ENCODE measurements at regions not wholly inside any gene's neighbourhood (a gene's known extent, or its start where the extent isn't known, plus 50 kb on each side); places are given as distances from the start of the nearest gene placed in this dataset.

- no peak overlapping the region for H2BK5ac ChIP-seq (ENCODE audit: low read depth, low read length, poor library complexity)
- no peak overlapping the region for H4K8ac ChIP-seq (ENCODE audit: low read depth, low read length)
- no peak overlapping the region for H2BK12ac ChIP-seq (ENCODE audit: low read length)
- H3K4me3 ChIP-seq (ENCODE audit: low read depth, low read length) = no peak overlapping the region
- H3K4me1 ChIP-seq (ENCODE audit: control insufficient read depth in 1 of 2, insufficient read depth in 2 of 2, low read length in 2 of 2) = no peaks in the 10 kb centered on the region
- H2AFZ ChIP-seq (ENCODE audit: insufficient read depth, low read length, poor library complexity) = no peak overlapping the region
- DNase-seq = no peak
- no peak overlapping the region for H3K27ac ChIP-seq (ENCODE audit: low read depth, low read length)
- no peaks in the 10 kb centered on the region for H3K27me3 ChIP-seq (ENCODE audit: insufficient read depth, low read length)
- WGBS (ENCODE audit: extremely low coverage, insufficient coverage, insufficient read length) = no CpG with 5 or more reads among the region's 2 CpGs
- no peak overlapping the region for H3K4ac ChIP-seq (ENCODE audit: low read depth, low read length)
- no peak overlapping the region for H4K91ac ChIP-seq (ENCODE audit: low read depth, low read length)
- no peak overlapping the region for H3K14ac ChIP-seq (ENCODE audit: low read length)
- no peak overlapping the region for H3K4me2 ChIP-seq (ENCODE audit: low read length)
- H3K79me1 ChIP-seq (ENCODE audit: low read length) = no peaks in the 10 kb centered on the region
- H3K23ac ChIP-seq (ENCODE audit: low read length) = no peak overlapping the region
- H3K18ac ChIP-seq (ENCODE audit: low read length) = no peak overlapping the region
- no peak overlapping the region for H4K12ac ChIP-seq (ENCODE audit: low read depth, low read length)
- no peak overlapping the region for H2AK5ac ChIP-seq (ENCODE audit: low read length)
- no peaks in the 10 kb centered on the region for H3K9me3 ChIP-seq (ENCODE audit: insufficient read depth, low read depth, low read length)
- H3K79me2 ChIP-seq (ENCODE audit: control insufficient read depth, insufficient read depth, low read length, poor library complexity) = no peaks in the 10 kb centered on the region
- no peak overlapping the region for H3K9ac ChIP-seq (ENCODE audit: low read length)
- no peak overlapping the region for H2BK120ac ChIP-seq (ENCODE audit: insufficient read depth, low read length, poor library complexity)
- no peaks in the 10 kb centered on the region for H3K36me3 ChIP-seq (ENCODE audit: control insufficient read depth in 1 of 2, insufficient read depth in 2 of 2, low read length in 2 of 2)
Observed at GRCh38 chr5:30525353-30525752, 668.1 kb upstream of the CDH6 start.

GRCh38 chr5:30524428-30524827 is 669.1 kb upstream of the CDH6 start:
- WGBS (ENCODE audit: extremely low coverage, insufficient coverage, insufficient read length) = no CpG with 5 or more reads among the region's 6 CpGs
- H4K8ac ChIP-seq (ENCODE audit: low read depth, low read length) = no peak overlapping the region
- DNase-seq = no peak
- no peaks in the 10 kb centered on the region for H3K4me1 ChIP-seq (ENCODE audit: control insufficient read depth in 1 of 2, insufficient read depth in 2 of 2, low read length in 2 of 2)
- no peak overlapping the region for H2AFZ ChIP-seq (ENCODE audit: insufficient read depth, low read length, poor library complexity)
- H2BK5ac ChIP-seq (ENCODE audit: low read depth, low read length, poor library complexity) = no peak overlapping the region
- no peak overlapping the region for H3K4me2 ChIP-seq (ENCODE audit: low read length)
- no peak overlapping the region for H3K14ac ChIP-seq (ENCODE audit: low read length)
- no peak overlapping the region for H2AK5ac ChIP-seq (ENCODE audit: low read length)
- H3K9ac ChIP-seq (ENCODE audit: low read length) = no peak overlapping the region
- H3K9me3 ChIP-seq (ENCODE audit: insufficient read depth, low read depth, low read length) = no peaks in the 10 kb centered on the region
- H4K12ac ChIP-seq (ENCODE audit: low read depth, low read length) = no peak overlapping the region
- no peaks in the 10 kb centered on the region for H3K79me1 ChIP-seq (ENCODE audit: low read length)
- no peaks in the 10 kb centered on the region for H3K79me2 ChIP-seq (ENCODE audit: control insufficient read depth, insufficient read depth, low read length, poor library complexity)
- no peaks in the 10 kb centered on the region for H3K27me3 ChIP-seq (ENCODE audit: insufficient read depth, low read length)
- no peak overlapping the region for H2BK12ac ChIP-seq (ENCODE audit: low read length)
- H3K4ac ChIP-seq (ENCODE audit: low read depth, low read length) = no peak overlapping the region
- H3K23ac ChIP-seq (ENCODE audit: low read length) = no peak overlapping the region
- H3K27ac ChIP-seq (ENCODE audit: low read depth, low read length) = no peak overlapping the region
- no peak overlapping the region for H4K91ac ChIP-seq (ENCODE audit: low read depth, low read length)
- H3K36me3 ChIP-seq (ENCODE audit: control insufficient read depth in 1 of 2, insufficient read depth in 2 of 2, low read length in 2 of 2) = no peaks in the 10 kb centered on the region
- no peak overlapping the region for H3K4me3 ChIP-seq (ENCODE audit: low read depth, low read length)
- H3K18ac ChIP-seq (ENCODE audit: low read length) = no peak overlapping the region
- H2BK120ac ChIP-seq (ENCODE audit: insufficient read depth, low read length, poor library complexity) = no peak overlapping the region

- Histone ChIP-seq H3K18ac (ENCODE audit: low read length) (no peak overlapping the region), H3K79me1 (ENCODE audit: low read length) (no peaks in the 10 kb centered on the region), H3K27ac (ENCODE audit: low read depth, low read length) (no peak overlapping the region), H2AFZ (ENCODE audit: insufficient read depth, low read length, poor library complexity) (no peak overlapping the region), H3K9ac (ENCODE audit: low read length) (no peak overlapping the region), H3K4me3 (ENCODE audit: low read depth, low read length) (no peak overlapping the region), H3K23ac (ENCODE audit: low read length) (no peak overlapping the region), H4K12ac (ENCODE audit: low read depth, low read length) (no peak overlapping the region), H4K91ac (ENCODE audit: low read depth, low read length) (no peak overlapping the region), H2AK5ac (ENCODE audit: low read length) (no peak overlapping the region), H3K9me3 (ENCODE audit: insufficient read depth, low read depth, low read length) (no peaks in the 10 kb centered on the region), H3K36me3 (ENCODE audit: control insufficient read depth in 1 of 2, insufficient read depth in 2 of 2, low read length in 2 of 2) (no peaks in the 10 kb centered on the region), H3K14ac (ENCODE audit: low read length) (no peak overlapping the region), H2BK12ac (ENCODE audit: low read length) (no peak overlapping the region), H3K4me1 (ENCODE audit: control insufficient read depth in 1 of 2, insufficient read depth in 2 of 2, low read length in 2 of 2) (no peaks in the 10 kb centered on the region), H2BK120ac (ENCODE audit: insufficient read depth, low read length, poor library complexity) (no peak overlapping the region), H3K4me2 (ENCODE audit: low read length) (no peak overlapping the region), H3K27me3 (ENCODE audit: insufficient read depth, low read length) (no peaks in the 10 kb centered on the region), H3K4ac (ENCODE audit: low read depth, low read length) (no peak overlapping the region), H2BK5ac (ENCODE audit: low read depth, low read length, poor library complexity) (no peak overlapping the region), H3K79me2 (ENCODE audit: control insufficient read depth, insufficient read depth, low read length, poor library complexity) (no peaks in the 10 kb centered on the region), H4K8ac (ENCODE audit: low read depth, low read length) (no peak overlapping the region)
- no CpG with 5 or more reads among the region's 1 CpG for WGBS (ENCODE audit: extremely low coverage, insufficient coverage, insufficient read length)
- DNase-seq = no peak
Observed at GRCh38 chr5:30523061-30523460, 670.4 kb upstream of the CDH6 start.

- H3K4ac ChIP-seq (ENCODE audit: low read depth, low read length) = no peak overlapping the region
- no CpG with 5 or more reads among the region's 4 CpGs for WGBS (ENCODE audit: extremely low coverage, insufficient coverage, insufficient read length)
- H3K9ac ChIP-seq (ENCODE audit: low read length) = no peak overlapping the region
- no peak overlapping the region for H2BK5ac ChIP-seq (ENCODE audit: low read depth, low read length, poor library complexity)
- no peaks in the 10 kb centered on the region for H3K9me3 ChIP-seq (ENCODE audit: insufficient read depth, low read depth, low read length)
- H2AFZ ChIP-seq (ENCODE audit: insufficient read depth, low read length, poor library complexity) = no peak overlapping the region
- no peak overlapping the region for H3K14ac ChIP-seq (ENCODE audit: low read length)
- no peak overlapping the region for H2BK12ac ChIP-seq (ENCODE audit: low read length)
- H3K27ac ChIP-seq (ENCODE audit: low read depth, low read length) = peak overlapping the region; percentile 64
- H3K79me2 ChIP-seq (ENCODE audit: control insufficient read depth, insufficient read depth, low read length, poor library complexity) = no peaks in the 10 kb centered on the region
- H2BK120ac ChIP-seq (ENCODE audit: insufficient read depth, low read length, poor library complexity) = no peak overlapping the region
- no peak overlapping the region for H4K91ac ChIP-seq (ENCODE audit: low read depth, low read length)
- H3K4me2 ChIP-seq (ENCODE audit: low read length) = no peak overlapping the region
- no peaks in the 10 kb centered on the region for H3K27me3 ChIP-seq (ENCODE audit: insufficient read depth, low read length)
- no peak overlapping the region for H4K12ac ChIP-seq (ENCODE audit: low read depth, low read length)
- H2AK5ac ChIP-seq (ENCODE audit: low read length) = no peak overlapping the region
- H3K36me3 ChIP-seq (ENCODE audit: control insufficient read depth in 1 of 2, insufficient read depth in 2 of 2, low read length in 2 of 2) = no peaks in the 10 kb centered on the region
- H3K4me1 ChIP-seq (ENCODE audit: control insufficient read depth in 1 of 2, insufficient read depth in 2 of 2, low read length in 2 of 2) = peaks cover 0 to 3% of the 10 kb centered on the region in 2 experiments
- H3K23ac ChIP-seq (ENCODE audit: low read length) = no peak overlapping the region
- H3K79me1 ChIP-seq (ENCODE audit: low read length) = no peaks in the 10 kb centered on the region
- no peak for DNase-seq
- H3K4me3 ChIP-seq (ENCODE audit: low read depth, low read length) = no peak overlapping the region
- no peak overlapping the region for H3K18ac ChIP-seq (ENCODE audit: low read length)
- H4K8ac ChIP-seq (ENCODE audit: low read depth, low read length) = no peak overlapping the region
Observed at GRCh38 chr5:30505014-30505886, 688.2 kb upstream of the CDH6 start.
